ENCODE measurements at regions not wholly inside any gene's neighbourhood (a gene's known extent, or its start where the extent isn't known, plus 50 kb on each side); places are given as distances from the start of the nearest gene placed in this dataset.

- no peak for TF ChIP-seq CTCF (IDR thresholded peaks at IDR 0.05)
- TF ChIP-seq POLR2A (IDR thresholded peaks at IDR 0.05) = no peak
Measured at GRCh38 chr5:133665571-133665970, 53.2 kb upstream of the FSTL4 start.

Data from uterus (tissue), 2 donors.